ENCODE measurements at regions not wholly inside any gene's neighbourhood (a gene's known extent, or its start where the extent isn't known, plus 50 kb on each side); places are given as distances from the start of the nearest gene placed in this dataset.

GRCh38 chr12:20174528-20175175 lies 193.7 kb upstream of the PDE3A start:
- TF ChIP-seq POLR2A (conservative IDR thresholded peaks at IDR 0.05) (no peak), CTCF (IDR thresholded peaks at IDR 0.05 in 2 of 3, conservative IDR thresholded peaks at IDR 0.05 in 1 of 3; ENCODE audit: insufficient read depth in 2 of 3, low read depth in 1 of 3, low read length in 3 of 3) (no peak), ZNF232 (CRISPR knock-in tag; IDR thresholded peaks at IDR 0.05) (no peak), KLF10 (CRISPR knock-in tag; IDR thresholded peaks at IDR 0.05) (no peak), ZBTB7A (IDR thresholded peaks at IDR 0.05; ENCODE audit: borderline replicate concordance, control insufficient read depth, low read depth, low read length) (no peak), ZNF121 (CRISPR knock-in tag; conservative IDR thresholded peaks at IDR 0.05) (no peak)
- TF ChIP-seq, protein P1, sequence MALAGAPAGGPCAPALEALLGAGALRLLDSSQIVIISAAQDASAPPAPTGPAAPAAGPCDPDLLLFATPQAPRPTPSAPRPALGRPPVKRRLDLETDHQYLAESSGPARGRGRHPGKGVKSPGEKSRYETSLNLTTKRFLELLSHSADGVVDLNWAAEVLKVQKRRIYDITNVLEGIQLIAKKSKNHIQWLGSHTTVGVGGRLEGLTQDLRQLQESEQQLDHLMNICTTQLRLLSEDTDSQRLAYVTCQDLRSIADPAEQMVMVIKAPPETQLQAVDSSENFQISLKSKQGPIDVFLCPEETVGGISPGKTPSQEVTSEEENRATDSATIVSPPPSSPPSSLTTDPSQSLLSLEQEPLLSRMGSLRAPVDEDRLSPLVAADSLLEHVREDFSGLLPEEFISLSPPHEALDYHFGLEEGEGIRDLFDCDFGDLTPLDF (CRISPR knock-in tag; IDR thresholded peaks at IDR 0.05), result no peak
- TF ChIP-seq, protein P2, sequence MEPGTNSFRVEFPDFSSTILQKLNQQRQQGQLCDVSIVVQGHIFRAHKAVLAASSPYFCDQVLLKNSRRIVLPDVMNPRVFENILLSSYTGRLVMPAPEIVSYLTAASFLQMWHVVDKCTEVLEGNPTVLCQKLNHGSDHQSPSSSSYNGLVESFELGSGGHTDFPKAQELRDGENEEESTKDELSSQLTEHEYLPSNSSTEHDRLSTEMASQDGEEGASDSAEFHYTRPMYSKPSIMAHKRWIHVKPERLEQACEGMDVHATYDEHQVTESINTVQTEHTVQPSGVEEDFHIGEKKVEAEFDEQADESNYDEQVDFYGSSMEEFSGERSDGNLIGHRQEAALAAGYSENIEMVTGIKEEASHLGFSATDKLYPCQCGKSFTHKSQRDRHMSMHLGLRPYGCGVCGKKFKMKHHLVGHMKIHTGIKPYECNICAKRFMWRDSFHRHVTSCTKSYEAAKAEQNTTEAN (CRISPR knock-in tag; IDR thresholded peaks at IDR 0.05), result no peak
- TF ChIP-seq, protein P3, sequence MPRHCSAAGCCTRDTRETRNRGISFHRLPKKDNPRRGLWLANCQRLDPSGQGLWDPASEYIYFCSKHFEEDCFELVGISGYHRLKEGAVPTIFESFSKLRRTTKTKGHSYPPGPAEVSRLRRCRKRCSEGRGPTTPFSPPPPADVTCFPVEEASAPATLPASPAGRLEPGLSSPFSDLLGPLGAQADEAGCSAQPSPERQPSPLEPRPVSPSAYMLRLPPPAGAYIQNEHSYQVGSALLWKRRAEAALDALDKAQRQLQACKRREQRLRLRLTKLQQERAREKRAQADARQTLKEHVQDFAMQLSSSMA (CRISPR knock-in tag; IDR thresholded peaks at IDR 0.05), result no peak
- TF ChIP-seq, protein P4, sequence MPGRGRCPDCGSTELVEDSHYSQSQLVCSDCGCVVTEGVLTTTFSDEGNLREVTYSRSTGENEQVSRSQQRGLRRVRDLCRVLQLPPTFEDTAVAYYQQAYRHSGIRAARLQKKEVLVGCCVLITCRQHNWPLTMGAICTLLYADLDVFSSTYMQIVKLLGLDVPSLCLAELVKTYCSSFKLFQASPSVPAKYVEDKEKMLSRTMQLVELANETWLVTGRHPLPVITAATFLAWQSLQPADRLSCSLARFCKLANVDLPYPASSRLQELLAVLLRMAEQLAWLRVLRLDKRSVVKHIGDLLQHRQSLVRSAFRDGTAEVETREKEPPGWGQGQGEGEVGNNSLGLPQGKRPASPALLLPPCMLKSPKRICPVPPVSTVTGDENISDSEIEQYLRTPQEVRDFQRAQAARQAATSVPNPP (IDR thresholded peaks at IDR 0.05; ENCODE audit: borderline replicate concordance, insufficient read depth, insufficient read length), result no peak

Measured in K562 (cell line).